ENCODE measurements at regions not wholly inside any gene's neighbourhood (a gene's known extent, or its start where the extent isn't known, plus 50 kb on each side); places are given as distances from the start of the nearest gene placed in this dataset.

DNA sequence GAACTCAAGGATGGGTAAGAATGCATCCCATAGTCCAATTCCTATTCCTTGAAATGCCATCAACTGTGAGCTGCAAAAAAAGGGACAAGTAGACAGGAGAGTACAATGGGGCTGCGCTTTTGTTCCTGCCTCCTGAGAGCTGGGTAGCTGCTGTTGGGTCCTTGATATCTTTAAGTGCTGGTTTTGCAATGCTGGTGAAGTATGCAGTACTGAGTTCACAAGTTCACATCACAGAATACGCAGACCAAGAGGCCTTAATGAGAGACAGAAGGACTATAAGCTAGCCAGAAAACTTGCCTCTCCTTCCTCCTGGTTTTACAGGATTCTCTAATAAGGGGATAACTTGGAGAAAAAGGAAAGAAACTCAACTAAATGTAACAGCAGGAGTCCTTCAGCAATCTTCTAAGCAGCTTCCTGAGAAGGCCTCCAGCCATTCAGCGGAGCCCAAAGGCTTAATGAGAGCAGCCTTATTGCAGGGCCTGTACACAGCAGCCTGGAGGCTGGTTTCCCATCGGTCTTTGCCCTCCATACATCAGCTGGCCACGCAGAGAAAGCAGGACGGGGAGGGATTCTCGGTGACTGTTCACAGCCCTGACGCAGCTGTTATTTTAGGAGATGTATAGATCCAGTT, 293.1 kb downstream of the CDCA7 start:
- Histone ChIP-seq H3K9me3 (ENCODE audit: insufficient read depth in 2 of 2, low read depth in 1 of 2, low read length in 1 of 2) (no peaks in the 10 kb centered on the region), H2BK20ac (ENCODE audit: low read length) (no peak overlapping the region), H4K8ac (ENCODE audit: extremely low read depth, insufficient read depth, low read length) (no peak overlapping the region), H3K36me3 (ENCODE audit: control insufficient read depth in 2 of 4, insufficient read depth in 4 of 4, low read length in 3 of 4) (no peaks in the 10 kb centered on the region), H3K18ac (ENCODE audit: extremely low read depth, low read length) (no peak overlapping the region), H3K14ac (ENCODE audit: insufficient read length) (no peak overlapping the region), H3K4me2 (ENCODE audit: insufficient read depth in 1 of 2, low read depth in 2 of 2, low read length in 2 of 2) (no peak overlapping the region), H3K4ac (replicated peaks; ENCODE audit: insufficient read length, low read depth, low read length) (no peak overlapping the region), H2BK120ac (replicated peaks; ENCODE audit: low read depth, low read length) (no peak overlapping the region), H3K23ac (ENCODE audit: insufficient read length) (no peak overlapping the region), H2BK5ac (ENCODE audit: low read depth, low read length) (no peak overlapping the region), H3K79me1 (ENCODE audit: low read depth, low read length) (no peaks in the 10 kb centered on the region), H3K79me2 (ENCODE audit: control insufficient read depth in 1 of 2, insufficient read depth in 2 of 2, low read length in 2 of 2) (no peaks in the 10 kb centered on the region), H3K9ac (replicated peaks in 1 of 4; ENCODE audit: extremely low read depth in 1 of 4, low read depth in 3 of 4, low read length in 3 of 4) (no peak overlapping the region), H4K91ac (replicated peaks; ENCODE audit: insufficient read length, low read length) (no peak overlapping the region), H3K4me3 (ENCODE audit: extremely low read depth in 1 of 4, insufficient read depth in 2 of 4, low read depth in 3 of 4, low read length in 4 of 4) (no peak overlapping the region), H2AFZ (ENCODE audit: low read length) (no peak overlapping the region), H3K23me2 (ENCODE audit: low read depth, low read length) (no peaks in the 10 kb centered on the region), H4K5ac (ENCODE audit: insufficient read length, low read depth, low read length) (no peak overlapping the region), H3K27me3 (replicated peaks in 1 of 4; ENCODE audit: control insufficient read depth in 3 of 4, extremely low read depth in 1 of 4, insufficient read depth in 3 of 4, low read length in 3 of 4) (no peaks in the 10 kb centered on the region), H4K20me1 (replicated peaks in 1 of 2; ENCODE audit: control insufficient read depth in 1 of 2, insufficient read depth in 2 of 2, low read length in 2 of 2) (no peaks in the 10 kb centered on the region), H3K27ac (ENCODE audit: low read depth, low read length) (no peak overlapping the region), H3K56ac (replicated peaks; ENCODE audit: insufficient read length, low read depth, low read length) (no peak overlapping the region), H2BK15ac (ENCODE audit: low read length) (no peak overlapping the region), H2BK12ac (ENCODE audit: low read depth, low read length) (no peak overlapping the region), H2AK5ac (ENCODE audit: low read depth, low read length) (no peak overlapping the region), H3K4me1 (replicated peaks in 1 of 4; ENCODE audit: control insufficient read depth in 3 of 4, insufficient read depth in 4 of 4, low read length in 3 of 4) (peaks cover 0 to 2% (median 0%) of the 10 kb centered on the region in 4 experiments; a peak in 1 of 7 replicates)
- WGBS, 2 experiments (ENCODE audit: extremely low coverage in 1 of 2, insufficient coverage in 1 of 2, insufficient read length in 1 of 2, insufficient replicate concordance in 2 of 2, low coverage in 1 of 2, low lambda C conversion rate in 2 of 2, missing lambda C conversion rate in 1 of 2), result 86% methylated on average over 8 of the region's 8 CpGs; no CpG with 5 or more reads in 1 of the 2 experiments
- FAIRE-seq (no peak), DNase-seq (ENCODE audit: low read depth in 1 of 2, low spot score in 2 of 2) (no peak)
- POLR2A ChIA-PET (ENCODE audit: partially characterized antibody), result no interaction called here
- no peak for TF ChIP-seq ASH2L (IDR thresholded peaks at IDR 0.05; ENCODE audit: low read length)
- TF ChIP-seq SIRT6 (IDR thresholded peaks at IDR 0.05; ENCODE audit: low read length), result no peak
- TF ChIP-seq BCL11A (IDR thresholded peaks at IDR 0.05; ENCODE audit: low read depth in 2 of 2, low read length in 2 of 2), result no peak
- TF ChIP-seq TBP (IDR thresholded peaks at IDR 0.05; ENCODE audit: low read depth, low read length), result no peak
- no peak for TF ChIP-seq ZNF274 (IDR thresholded peaks at IDR 0.05; ENCODE audit: borderline replicate concordance, extremely low read depth, low read length)
- TF ChIP-seq KDM1A (IDR thresholded peaks at IDR 0.05; ENCODE audit: borderline replicate concordance, low read length), result no peak
- no peak for TF ChIP-seq SAP30 (IDR thresholded peaks at IDR 0.05; ENCODE audit: insufficient read depth, insufficient replicate concordance, low read length)
- TF ChIP-seq, protein P1, sequence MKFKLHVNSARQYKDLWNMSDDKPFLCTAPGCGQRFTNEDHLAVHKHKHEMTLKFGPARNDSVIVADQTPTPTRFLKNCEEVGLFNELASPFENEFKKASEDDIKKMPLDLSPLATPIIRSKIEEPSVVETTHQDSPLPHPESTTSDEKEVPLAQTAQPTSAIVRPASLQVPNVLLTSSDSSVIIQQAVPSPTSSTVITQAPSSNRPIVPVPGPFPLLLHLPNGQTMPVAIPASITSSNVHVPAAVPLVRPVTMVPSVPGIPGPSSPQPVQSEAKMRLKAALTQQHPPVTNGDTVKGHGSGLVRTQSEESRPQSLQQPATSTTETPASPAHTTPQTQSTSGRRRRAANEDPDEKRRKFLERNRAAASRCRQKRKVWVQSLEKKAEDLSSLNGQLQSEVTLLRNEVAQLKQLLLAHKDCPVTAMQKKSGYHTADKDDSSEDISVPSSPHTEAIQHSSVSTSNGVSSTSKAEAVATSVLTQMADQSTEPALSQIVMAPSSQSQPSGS (IDR thresholded peaks at IDR 0.05; ENCODE audit: low read length), result no peak
- CTCF ChIA-PET (ENCODE audit: partially characterized antibody), result interaction anchor here (0.6 to 1.1 kb wide), 2 partner anchors 8 to 102 kb away, joined by 3 to 4 read pairs; no protein-coding TSS in a partner anchor
